ENCODE measurements at regions not wholly inside any gene's neighbourhood (a gene's known extent, or its start where the extent isn't known, plus 50 kb on each side); places are given as distances from the start of the nearest gene placed in this dataset.

GRCh38 chr20:9981829-9982228, 53.0 kb upstream of the ANKEF1 start:
- DNase-seq (ENCODE audit: low read depth) = no peak

GRCh38 chr20:9978397-9979004, 56.3 kb upstream of the ANKEF1 start:
- DNase-seq (ENCODE audit: low read depth) = peak; percentile 79

GRCh38 chr20:9977629-9978028, 57.2 kb upstream of the ANKEF1 start:
- DNase-seq (ENCODE audit: low read depth) = no peak

GRCh38 chr20:9974324-9974723, 60.5 kb upstream of the ANKEF1 start:
- no peak for DNase-seq (ENCODE audit: low read depth)

GRCh38 chr20:9971746-9972145, 63.0 kb upstream of the ANKEF1 start:
- no peak for DNase-seq (ENCODE audit: low read depth)

GRCh38 chr20:9969626-9970025, 65.2 kb upstream of the ANKEF1 start:
- DNase-seq (ENCODE audit: low read depth) = no peak

- DNase-seq (ENCODE audit: low read depth) = no peak
Observed at GRCh38 chr20:9968015-9968414, 66.8 kb upstream of the ANKEF1 start.

GRCh38 chr20:9966966-9967365, 67.8 kb upstream of the ANKEF1 start:
- DNase-seq (ENCODE audit: low read depth) = no peak

GRCh38 chr20:9963029-9963428, 71.8 kb upstream of the ANKEF1 start:
- DNase-seq (ENCODE audit: low read depth) = no peak

GRCh38 chr20:9958693-9959092, 76.1 kb upstream of the ANKEF1 start:
- no peak for DNase-seq (ENCODE audit: low read depth)

GRCh38 chr20:9955646-9956045, 79.1 kb upstream of the ANKEF1 start:
- DNase-seq (ENCODE audit: low read depth) = no peak

- no peak for DNase-seq (ENCODE audit: low read depth)
Observed at GRCh38 chr20:9949563-9949962, 85.2 kb upstream of the ANKEF1 start.

GRCh38 chr20:9945408-9945807, 89.4 kb upstream of the ANKEF1 start:
- DNase-seq (ENCODE audit: low read depth) = no peak

- no peak for DNase-seq (ENCODE audit: low read depth)
Observed at GRCh38 chr20:9942736-9943135, 92.1 kb upstream of the ANKEF1 start.

GRCh38 chr20:9940329-9940728, 94.5 kb upstream of the ANKEF1 start:
- no peak for DNase-seq (ENCODE audit: low read depth)

- no peak for DNase-seq (ENCODE audit: low read depth)
Observed at GRCh38 chr20:9939231-9939630, 95.6 kb upstream of the ANKEF1 start.

GRCh38 chr20:9935285-9935684, 96.4 kb upstream of the PAK5 start:
- DNase-seq (ENCODE audit: low read depth) = no peak

- no peak for DNase-seq (ENCODE audit: low read depth)
Observed at GRCh38 chr20:9930142-9930541, 91.3 kb upstream of the PAK5 start.

GRCh38 chr20:9928955-9929354, 90.1 kb upstream of the PAK5 start:
- no peak for DNase-seq (ENCODE audit: low read depth)

GRCh38 chr20:9928281-9928737, 89.4 kb upstream of the PAK5 start:
- no peak for DNase-seq (ENCODE audit: low read depth)

- DNase-seq (ENCODE audit: low read depth) = no peak
Observed at GRCh38 chr20:9927224-9927623, 88.3 kb upstream of the PAK5 start.

GRCh38 chr20:9926476-9926875, 87.6 kb upstream of the PAK5 start:
- no peak for DNase-seq (ENCODE audit: low read depth)

GRCh38 chr20:9926007-9926406, 87.1 kb upstream of the PAK5 start:
- no peak for DNase-seq (ENCODE audit: low read depth)

GRCh38 chr20:9923648-9924047, 84.8 kb upstream of the PAK5 start:
- DNase-seq (ENCODE audit: low read depth) = no peak

GRCh38 chr20:9920866-9921265, 82.0 kb upstream of the PAK5 start:
- DNase-seq (ENCODE audit: low read depth) = no peak
